HL-60 (cell line): ENCODE measurements at regions not wholly inside any gene's neighbourhood (a gene's known extent, or its start where the extent isn't known, plus 50 kb on each side); places are given as distances from the start of the nearest gene placed in this dataset.

ENCODE experiments used
- DNase-seq, 2 experiments: peaks; one replicate each; pipeline ENCODE4 v3.0.0-alpha.2; 2010 to 2020; ENCODE audit warnings: low read depth in 1 of 2, low spot score in 1 of 2
- H3K27ac ChIP-seq: fragments of 250-450 bp; sonication (Bioruptor Pico); replicated peaks from 2 replicates; pipeline ENCODE4 v1.5.1; 2020; ENCODE audit warnings: mild to moderate bottlenecking, moderate library complexity
- H3K27me3 ChIP-seq: fragments of 250-450 bp; sonication (Bioruptor Pico); 2 replicates; pipeline ENCODE4 v1.5.1; 2021; ENCODE audit warnings: mild to moderate bottlenecking, moderate library complexity; ENCODE audit not compliant: insufficient read depth, poor library complexity, severe bottlenecking
- H3K4me3 ChIP-seq: replicated peaks from 2 replicates; pipeline ENCODE4 v1.5.1; 2011; ENCODE audit warnings: mild to moderate bottlenecking, control low read depth, low read length; ENCODE audit not compliant: insufficient read depth
- CTCF ChIP-seq: IDR thresholded peaks from one replicate; pipeline ENCODE4 v1.5.1; 2011; ENCODE audit warnings: low read length, control low read depth, inconsistent platforms; ENCODE audit not compliant: insufficient read depth
- GABPA ChIP-seq: IDR thresholded peaks from 2 replicates; pipeline ENCODE4 v1.6.1; 2012; ENCODE audit warnings: low read depth
- POLR2AphosphoS5 ChIP-seq: IDR thresholded peaks from 2 replicates; pipeline ENCODE4 v1.6.1; 2012; ENCODE audit warnings: low read depth
- REST ChIP-seq: IDR thresholded peaks from 2 replicates; pipeline ENCODE4 v1.6.1; 2012; ENCODE audit warnings: low read depth; ENCODE audit not compliant: insufficient replicate concordance
- SPI1 ChIP-seq: IDR thresholded peaks from 2 replicates; pipeline ENCODE4 v1.6.1; 2012; ENCODE audit warnings: low read depth, mild to moderate bottlenecking, borderline replicate concordance

- no peak for DNase-seq
These were observed 174.0 kb downstream of the SUCNR1 start for GRCh38 chr3:152047465-152047864.

GRCh38 chr3:152048831-152049230 lies 175.4 kb downstream of the SUCNR1 start:
- Histone ChIP-seq H3K27ac (no peak overlapping the region), H3K27me3 (no peaks in the 10 kb centered on the region), H3K4me3 (no peak overlapping the region)
- TF ChIP-seq SPI1 (no peak), GABPA (no peak), CTCF (no peak), REST (no peak), POLR2AphosphoS5 (no peak)
- DNase-seq, result no peak

More at GRCh38 chr3:152047465-152047864, 174.0 kb downstream of the SUCNR1 start:
- Histone ChIP-seq H3K27me3 (no peaks in the 10 kb centered on the region), H3K4me3 (no peak overlapping the region), H3K27ac (no peak overlapping the region)
- TF ChIP-seq POLR2AphosphoS5, result no peak
- no peak for TF ChIP-seq CTCF
- TF ChIP-seq SPI1, result no peak
- TF ChIP-seq REST, result no peak
- no peak for TF ChIP-seq GABPA

GRCh38 chr3:152050903-152051302 lies 177.5 kb downstream of the SUCNR1 start:
- Histone ChIP-seq H3K27me3 (no peaks in the 10 kb centered on the region), H3K4me3 (no peak overlapping the region), H3K27ac (no peak overlapping the region)
- TF ChIP-seq GABPA (no peak), POLR2AphosphoS5 (no peak), REST (no peak), CTCF (no peak), SPI1 (no peak)
- DNase-seq, result no peak
